ENCODE measurements at regions not wholly inside any gene's neighbourhood (a gene's known extent, or its start where the extent isn't known, plus 50 kb on each side); places are given as distances from the start of the nearest gene placed in this dataset.

DNA sequence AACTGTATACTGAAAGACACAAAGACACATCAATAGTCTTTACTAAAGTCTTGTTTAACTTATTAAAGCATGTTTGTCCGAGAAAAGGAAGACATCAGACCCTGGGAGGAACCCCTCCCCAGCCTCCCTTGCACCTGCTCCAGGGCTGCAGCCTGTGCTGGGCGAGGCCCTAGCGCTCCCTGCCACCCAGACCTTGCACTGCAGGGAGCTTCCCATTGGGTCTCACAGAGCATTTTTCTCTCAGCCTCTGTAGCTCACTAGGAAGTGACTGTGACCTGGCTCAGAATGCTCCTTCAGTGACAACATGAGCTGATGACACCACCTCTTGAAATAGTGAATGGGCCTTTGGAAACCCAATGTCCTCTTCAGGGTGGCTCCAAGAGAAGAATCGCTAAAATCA, 461.2 kb downstream of the TMEM121 start:
- TF ChIP-seq POLR2AphosphoS5 (IDR thresholded peaks at IDR 0.05; ENCODE audit: low read depth, low read length) (no peak), POLR2A (IDR thresholded peaks at IDR 0.05; ENCODE audit: low read depth, low read length) (no peak), POU2F2 (IDR thresholded peaks at IDR 0.05; ENCODE audit: low read depth, low read length) (no peak), SPI1 (IDR thresholded peaks at IDR 0.05; ENCODE audit: low read depth, low read length) (no peak), TAF1 (IDR thresholded peaks at IDR 0.05; ENCODE audit: low read depth, low read length) (no peak), PAX5 (IDR thresholded peaks at IDR 0.05; ENCODE audit: insufficient read depth, low read length, severe bottlenecking) (no peak)
